OCI-LY1 (cell line): ENCODE measurements at regions not wholly inside any gene's neighbourhood (a gene's known extent, or its start where the extent isn't known, plus 50 kb on each side); places are given as distances from the start of the nearest gene placed in this dataset.

Experiments used
- H2AFZ ChIP-seq: fragments of 200-600 bp; sonication (generic), shearing (Covaris generic); 2 replicates; pipeline ENCODE4 v1.6.0; 2014; ENCODE audit warnings: antibody characterized with exemption, mild to moderate bottlenecking, low read length
- H3F3A ChIP-seq: fragments of 200-600 bp; sonication (generic), shearing (Covaris generic); 2 replicates; pipeline ENCODE4 v1.6.0; 2014; ENCODE audit warnings: mild to moderate bottlenecking, antibody characterized with exemption, low read length, moderate library complexity; ENCODE audit not compliant: insufficient read depth
- H3K27ac ChIP-seq: fragments of 200-600 bp; sonication (generic); 2 replicates; pipeline ENCODE4 v1.5.1; 2014; ENCODE audit warnings: low read length, mixed run types, mild to moderate bottlenecking, low read depth; ENCODE audit not compliant: poor library complexity, severe bottlenecking
- H3K27me3 ChIP-seq: fragments of 200-600 bp; sonication (generic); 2 replicates; pipeline ENCODE4 v1.6.0; 2014; ENCODE audit warnings: antibody characterized with exemption, mild to moderate bottlenecking, low read length, moderate library complexity; ENCODE audit not compliant: insufficient read depth
- H3K36me3 ChIP-seq: fragments of 200-600 bp; sonication (generic); 2 replicates; pipeline ENCODE4 v1.6.1; 2014; ENCODE audit warnings: mild to moderate bottlenecking, antibody characterized with exemption, low read length, moderate library complexity, mixed read lengths; ENCODE audit not compliant: insufficient read depth
- H3K4me1 ChIP-seq: fragments of 200-600 bp; sonication (generic); 2 replicates; pipeline ENCODE4 v1.5.1; 2014; ENCODE audit warnings: mild to moderate bottlenecking, low read length, moderate library complexity; ENCODE audit not compliant: insufficient read depth, severe bottlenecking
- H3K4me2 ChIP-seq: fragments of 200-600 bp; sonication (generic), shearing (Covaris generic); 2 replicates; pipeline ENCODE4 v1.6.1; 2014; ENCODE audit warnings: low read length
- H3K4me3 ChIP-seq: fragments of 200-600 bp; sonication (generic); 2 replicates; pipeline ENCODE4 v1.5.1; 2014; ENCODE audit warnings: low read length, low read depth, mild to moderate bottlenecking, mixed read lengths; ENCODE audit not compliant: poor library complexity, severe bottlenecking
- H3K79me2 ChIP-seq: fragments of 200-600 bp; shearing (Covaris generic); 2 replicates; pipeline ENCODE4 v1.6.1; 2016; ENCODE audit warnings: mixed run types, low read length, mixed read lengths; ENCODE audit not compliant: insufficient read depth
- H3K9ac ChIP-seq: fragments of 200-600 bp; sonication (generic), shearing (Covaris generic); 2 replicates; pipeline ENCODE4 v1.6.1; 2014; ENCODE audit warnings: mild to moderate bottlenecking, low read length, mixed read lengths
- H3K9me2 ChIP-seq: fragments of 200-600 bp; sonication (generic), shearing (Covaris generic); 2 replicates; pipeline ENCODE4 v1.6.1; 2014; ENCODE audit warnings: low read depth, mild to moderate bottlenecking, low read length, mixed read lengths
- H3K9me3 ChIP-seq: fragments of 200-600 bp; shearing (Covaris generic); 2 replicates; pipeline ENCODE4 v1.6.1; 2014; ENCODE audit warnings: low read length, mixed read lengths
- H4K20me1 ChIP-seq: fragments of 200-600 bp; sonication (generic), shearing (Covaris generic); 2 replicates; pipeline ENCODE4 v1.6.0; 2016; ENCODE audit warnings: mild to moderate bottlenecking, low read length; ENCODE audit not compliant: insufficient read depth
- EZH2 ChIP-seq: fragments of 200-600 bp; sonication (generic), shearing (Covaris generic); IDR thresholded peaks from 2 replicates; pipeline ENCODE4 v1.8.0; 2017; ENCODE audit warnings: borderline replicate concordance, mixed run types, mild to moderate bottlenecking, antibody characterized with exemption, low read length, moderate library complexity, mixed read lengths
- TF ChIP-seq, protein P1 (sequence below): fragments of 200-600 bp; sonication (generic), shearing (Covaris generic); IDR thresholded peaks from 2 replicates; pipeline ENCODE4 v1.5.1; 2017; ENCODE audit warnings: mild to moderate bottlenecking, antibody characterized with exemption, low read length, moderate library complexity, mixed read lengths

GRCh38 chr20:48338717-48339116 is 489.1 kb downstream of the PREX1 start:
- Histone ChIP-seq H3K9me2 (no peaks in the 10 kb centered on the region), H2AFZ (no peak overlapping the region), H3F3A (no peaks in the 10 kb centered on the region), H4K20me1 (no peaks in the 10 kb centered on the region), H3K27me3 (0 out of 2 replicates have a peak, but pooled peaks cover 3% of the 10 kb centered on the region), H3K4me3 (no peak overlapping the region), H3K9ac (no peak overlapping the region), H3K4me2 (no peak overlapping the region), H3K4me1 (no peaks in the 10 kb centered on the region), H3K36me3 (no peaks in the 10 kb centered on the region), H3K27ac (no peak overlapping the region), H3K79me2 (no peaks in the 10 kb centered on the region), H3K9me3 (no peaks in the 10 kb centered on the region)
- TF ChIP-seq EZH2 = no peak
- TF ChIP-seq, protein P1, sequence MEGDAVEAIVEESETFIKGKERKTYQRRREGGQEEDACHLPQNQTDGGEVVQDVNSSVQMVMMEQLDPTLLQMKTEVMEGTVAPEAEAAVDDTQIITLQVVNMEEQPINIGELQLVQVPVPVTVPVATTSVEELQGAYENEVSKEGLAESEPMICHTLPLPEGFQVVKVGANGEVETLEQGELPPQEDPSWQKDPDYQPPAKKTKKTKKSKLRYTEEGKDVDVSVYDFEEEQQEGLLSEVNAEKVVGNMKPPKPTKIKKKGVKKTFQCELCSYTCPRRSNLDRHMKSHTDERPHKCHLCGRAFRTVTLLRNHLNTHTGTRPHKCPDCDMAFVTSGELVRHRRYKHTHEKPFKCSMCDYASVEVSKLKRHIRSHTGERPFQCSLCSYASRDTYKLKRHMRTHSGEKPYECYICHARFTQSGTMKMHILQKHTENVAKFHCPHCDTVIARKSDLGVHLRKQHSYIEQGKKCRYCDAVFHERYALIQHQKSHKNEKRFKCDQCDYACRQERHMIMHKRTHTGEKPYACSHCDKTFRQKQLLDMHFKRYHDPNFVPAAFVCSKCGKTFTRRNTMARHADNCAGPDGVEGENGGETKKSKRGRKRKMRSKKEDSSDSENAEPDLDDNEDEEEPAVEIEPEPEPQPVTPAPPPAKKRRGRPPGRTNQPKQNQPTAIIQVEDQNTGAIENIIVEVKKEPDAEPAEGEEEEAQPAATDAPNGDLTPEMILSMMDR = no peak

DNA sequence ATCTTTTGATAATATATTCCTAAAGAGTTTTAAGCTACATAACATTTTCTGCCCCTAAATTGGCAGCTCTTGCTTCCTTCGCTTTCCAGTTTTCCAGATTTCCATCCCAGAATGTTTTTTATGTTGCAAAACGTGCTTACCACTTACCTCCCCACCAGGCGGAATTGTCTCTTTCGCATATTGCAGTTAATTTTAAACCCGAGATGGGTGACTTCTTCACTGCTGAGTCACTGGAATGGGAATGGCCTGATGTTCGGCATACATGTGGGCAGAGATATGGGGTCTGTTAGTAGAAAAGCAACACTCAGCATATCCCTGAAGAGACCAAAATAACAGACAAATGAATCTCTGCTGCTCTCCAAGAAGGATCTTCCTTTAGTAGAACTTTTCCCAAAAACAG is 491.2 kb downstream of the PREX1 start:
- no peaks in the 10 kb centered on the region for H3K4me1 ChIP-seq
- H3K79me2 ChIP-seq = no peaks in the 10 kb centered on the region
- 0 out of 2 replicates have a peak, but pooled peaks cover 3% of the 10 kb centered on the region for H3K27me3 ChIP-seq
- no peak overlapping the region for H3K27ac ChIP-seq
- H3K4me3 ChIP-seq = no peak overlapping the region
- no peaks in the 10 kb centered on the region for H3K9me3 ChIP-seq
- TF ChIP-seq, protein P1 = no peak
- TF ChIP-seq EZH2 = no peak
- H4K20me1 ChIP-seq = no peaks in the 10 kb centered on the region
- no peaks in the 10 kb centered on the region for H3K36me3 ChIP-seq
- no peaks in the 10 kb centered on the region for H3K9me2 ChIP-seq
- no peak overlapping the region for H2AFZ ChIP-seq
- H3F3A ChIP-seq = no peaks in the 10 kb centered on the region
- H3K9ac ChIP-seq = no peak overlapping the region
- no peak overlapping the region for H3K4me2 ChIP-seq

DNA sequence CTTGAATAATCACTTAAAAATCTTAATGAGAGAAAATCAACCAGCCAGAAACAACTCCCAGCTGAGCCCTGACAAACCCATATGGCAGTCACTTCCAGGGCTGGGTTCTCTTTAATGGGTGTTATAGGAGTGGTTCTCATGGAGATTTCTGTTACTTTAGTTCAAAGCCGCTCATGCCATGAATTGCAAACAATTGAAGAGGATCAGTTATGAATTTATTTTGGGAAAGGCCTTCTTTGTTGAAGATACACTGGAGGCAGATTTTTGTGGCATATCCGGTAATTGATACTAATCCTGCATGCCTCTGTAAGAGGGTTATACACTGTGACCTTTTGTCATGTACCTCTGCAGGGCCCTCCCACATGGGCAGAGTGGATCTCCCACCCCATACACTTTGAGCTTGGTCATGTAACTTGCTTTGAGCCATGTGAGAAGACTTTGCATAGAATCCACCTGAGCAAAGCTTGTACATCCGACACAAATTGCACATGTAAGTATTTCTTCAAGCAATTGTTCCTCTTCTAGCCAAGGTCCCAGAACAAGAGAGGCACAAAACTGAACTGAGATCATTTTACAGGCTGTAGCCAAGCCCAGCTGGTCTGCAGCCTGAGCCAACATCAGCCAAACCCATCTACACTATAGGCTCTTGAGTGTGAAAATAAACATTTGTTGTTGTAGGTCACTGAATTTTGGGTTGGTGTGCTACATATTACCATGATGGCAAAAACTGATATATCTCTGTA is 492.3 kb downstream of the PREX1 start:
- H3K4me2 ChIP-seq = no peak overlapping the region
- no peaks in the 10 kb centered on the region for H3K36me3 ChIP-seq
- H3F3A ChIP-seq = no peaks in the 10 kb centered on the region
- no peak for TF ChIP-seq EZH2
- TF ChIP-seq, protein P1 = no peak
- H4K20me1 ChIP-seq = no peaks in the 10 kb centered on the region
- no peak overlapping the region for H3K4me3 ChIP-seq
- H3K9me2 ChIP-seq = no peaks in the 10 kb centered on the region
- H3K79me2 ChIP-seq = no peaks in the 10 kb centered on the region
- no peak overlapping the region for H3K27ac ChIP-seq
- no peak overlapping the region for H2AFZ ChIP-seq
- 0 out of 2 replicates have a peak, but pooled peaks cover 3% of the 10 kb centered on the region for H3K27me3 ChIP-seq
- H3K9ac ChIP-seq = no peak overlapping the region
- no peaks in the 10 kb centered on the region for H3K4me1 ChIP-seq
- H3K9me3 ChIP-seq = no peaks in the 10 kb centered on the region
